ENCODE measurements at regions not wholly inside any gene's neighbourhood (a gene's known extent, or its start where the extent isn't known, plus 50 kb on each side); places are given as distances from the start of the nearest gene placed in this dataset.

GRCh38 chr10:109676703-109677102, 246.6 kb downstream of the XPNPEP1 start:
- TF ChIP-seq POLR2A (IDR thresholded peaks at IDR 0.05) (no peak), EP300 (IDR thresholded peaks at IDR 0.05) (no peak)
- TF ChIP-seq, protein P1, sequence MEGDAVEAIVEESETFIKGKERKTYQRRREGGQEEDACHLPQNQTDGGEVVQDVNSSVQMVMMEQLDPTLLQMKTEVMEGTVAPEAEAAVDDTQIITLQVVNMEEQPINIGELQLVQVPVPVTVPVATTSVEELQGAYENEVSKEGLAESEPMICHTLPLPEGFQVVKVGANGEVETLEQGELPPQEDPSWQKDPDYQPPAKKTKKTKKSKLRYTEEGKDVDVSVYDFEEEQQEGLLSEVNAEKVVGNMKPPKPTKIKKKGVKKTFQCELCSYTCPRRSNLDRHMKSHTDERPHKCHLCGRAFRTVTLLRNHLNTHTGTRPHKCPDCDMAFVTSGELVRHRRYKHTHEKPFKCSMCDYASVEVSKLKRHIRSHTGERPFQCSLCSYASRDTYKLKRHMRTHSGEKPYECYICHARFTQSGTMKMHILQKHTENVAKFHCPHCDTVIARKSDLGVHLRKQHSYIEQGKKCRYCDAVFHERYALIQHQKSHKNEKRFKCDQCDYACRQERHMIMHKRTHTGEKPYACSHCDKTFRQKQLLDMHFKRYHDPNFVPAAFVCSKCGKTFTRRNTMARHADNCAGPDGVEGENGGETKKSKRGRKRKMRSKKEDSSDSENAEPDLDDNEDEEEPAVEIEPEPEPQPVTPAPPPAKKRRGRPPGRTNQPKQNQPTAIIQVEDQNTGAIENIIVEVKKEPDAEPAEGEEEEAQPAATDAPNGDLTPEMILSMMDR (IDR thresholded peaks at IDR 0.05), result no peak

Measured in tibial nerve (tissue), 4 donors.